Liver (tissue), 3 donors: ENCODE measurements at regions not wholly inside any gene's neighbourhood (a gene's known extent, or its start where the extent isn't known, plus 50 kb on each side); places are given as distances from the start of the nearest gene placed in this dataset.

Source experiments
- ATF3 ChIP-seq: IDR thresholded peaks from 2 replicates; pipeline ENCODE4 v1.6.1; 2016; ENCODE audit warnings: antibody characterized with exemption
- CTCF ChIP-seq: fragments of 150-350 bp; IDR thresholded peaks from 2 replicates; pipeline ENCODE4 v1.5.1; 2017; ENCODE audit warnings: improper control_type of control experiment, low read depth, low read length; ENCODE audit not compliant: missing input control
- EGR1 ChIP-seq, 2 donors: IDR thresholded peaks; 2 replicates each; pipeline ENCODE4 v1.6.1; 2016 to 2018; ENCODE audit warnings: antibody characterized with exemption in 2 of 2, low read depth in 2 of 2
- GABPA ChIP-seq, 2 donors: IDR thresholded peaks in 1 of 2; conservative IDR thresholded peaks in 1 of 2; 2 replicates each; pipeline ENCODE4 v1.6.1; 2016; ENCODE audit warnings: antibody characterized with exemption in 2 of 2, mild to moderate bottlenecking in 1 of 2, moderate library complexity in 1 of 2
- JUND ChIP-seq, 2 donors: IDR thresholded peaks; 2 replicates each; pipeline ENCODE4 v1.6.1; 2016; ENCODE audit warnings: antibody characterized with exemption in 2 of 2
- RAD21 ChIP-seq, 2 donors: IDR thresholded peaks; 2 replicates each; pipeline ENCODE4 v1.6.1; 2016; ENCODE audit warnings: antibody characterized with exemption in 2 of 2, mild to moderate bottlenecking in 2 of 2
- REST ChIP-seq: IDR thresholded peaks from 2 replicates; pipeline ENCODE4 v1.6.1; 2016; ENCODE audit warnings: antibody characterized with exemption, mild to moderate bottlenecking
- YY1 ChIP-seq: IDR thresholded peaks from 2 replicates; pipeline ENCODE4 v1.6.1; 2016; ENCODE audit warnings: antibody characterized with exemption, mild to moderate bottlenecking
- ZBTB33 ChIP-seq: IDR thresholded peaks from 2 replicates; pipeline ENCODE4 v1.6.1; 2016; ENCODE audit warnings: antibody characterized with exemption
- donor health status: healthy.
- donor health status: healthy.

GRCh38 chr1:117760069-117760468, 154.2 kb downstream of the TENT5C start:
- TF ChIP-seq CTCF = no peak
- no peak for TF ChIP-seq JUND (IDR thresholded peaks at IDR 0.05)
- TF ChIP-seq REST = no peak
- no peak for TF ChIP-seq ATF3
- no peak for TF ChIP-seq GABPA (IDR thresholded peaks at IDR 0.05 in 1 of 2, conservative IDR thresholded peaks at IDR 0.05 in 1 of 2)
- no peak for TF ChIP-seq YY1
- TF ChIP-seq EGR1 (IDR thresholded peaks at IDR 0.05; ENCODE audit: low read depth in 2 of 2) = no peak
- TF ChIP-seq RAD21 (IDR thresholded peaks at IDR 0.05) = no peak
- TF ChIP-seq ZBTB33 = no peak
